Hematopoietic multipotent progenitor cell treated with erythropoietin and hydrocortisone succinate and interleukin-3 and kit ligand, for 17 days (in vitro differentiated cells): ENCODE measurements at regions not wholly inside any gene's neighbourhood (a gene's known extent, or its start where the extent isn't known, plus 50 kb on each side); places are given as distances from the start of the nearest gene placed in this dataset.

ENCODE experiments used
- DNase-seq: peaks from one replicate; pipeline ENCODE4 v3.0.0-alpha.2; 2015; ENCODE audit warnings: low spot score

DNA sequence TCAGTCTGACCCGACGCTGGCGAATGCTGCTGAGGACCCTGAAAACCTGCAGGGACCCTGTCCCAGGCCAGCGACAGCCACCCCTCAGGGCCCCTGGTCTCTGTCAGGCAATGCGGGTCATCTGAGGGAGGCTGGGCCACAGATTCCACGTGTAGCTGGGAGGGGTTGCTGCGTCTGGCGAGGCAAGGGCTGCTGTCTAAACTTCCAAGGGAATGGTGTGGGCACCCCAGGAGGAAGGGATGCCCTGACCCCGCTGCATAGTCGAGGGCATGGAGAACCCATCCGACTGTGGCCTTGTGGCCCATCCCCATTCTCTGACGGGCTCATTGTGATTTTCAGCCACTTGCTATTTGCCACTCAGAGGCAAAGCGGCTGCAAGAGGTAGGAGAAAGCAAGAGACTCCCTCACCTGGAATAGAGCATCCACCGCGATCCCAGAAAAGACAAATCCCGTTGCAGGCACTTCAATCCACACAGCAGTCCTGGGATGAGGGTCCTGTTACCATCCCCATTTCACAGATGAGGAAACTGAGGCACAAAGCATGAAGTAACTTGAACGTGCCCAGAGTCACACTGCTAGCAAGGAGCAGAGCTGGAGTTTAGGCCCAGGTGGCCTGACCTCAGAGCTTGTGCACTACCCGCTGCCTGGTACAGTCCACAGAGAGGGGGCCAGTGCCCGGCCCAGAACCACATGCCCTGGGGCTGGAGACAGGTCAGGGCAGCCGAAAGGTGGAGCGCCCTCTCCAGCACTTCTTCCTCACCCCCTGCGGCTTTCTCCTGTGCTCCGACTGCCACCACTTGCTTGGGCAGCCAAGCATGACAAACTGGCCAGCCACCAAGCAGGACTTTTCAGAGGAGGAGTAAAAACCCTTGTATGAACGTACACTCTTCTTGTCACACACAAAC lies 163.8 kb upstream of the KLF14 start:
- DNase-seq = no peak

DNA sequence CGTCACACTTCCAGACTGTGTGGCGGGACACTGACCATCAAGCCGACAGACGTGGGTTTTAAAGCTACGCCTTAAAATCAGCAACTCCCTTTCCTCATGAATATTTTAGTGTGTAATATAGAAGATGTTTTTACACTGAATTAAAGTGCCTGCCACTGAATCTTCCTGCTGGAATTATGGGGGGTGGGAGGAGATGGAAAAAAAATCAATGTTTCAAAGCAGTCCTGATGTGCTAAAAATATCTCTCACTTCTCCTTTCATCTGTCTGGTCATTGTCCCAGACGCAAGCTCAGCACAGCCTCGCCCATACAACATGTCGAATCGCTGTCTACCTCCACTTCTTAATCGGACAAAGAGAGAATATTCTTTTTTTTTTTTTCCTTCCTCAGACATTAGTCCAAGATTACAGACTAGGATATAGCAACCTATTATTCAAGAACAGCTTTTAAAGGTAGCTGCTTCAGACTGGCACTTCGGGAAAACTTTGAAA lies 165.1 kb upstream of the KLF14 start:
- DNase-seq = no peak

DNA sequence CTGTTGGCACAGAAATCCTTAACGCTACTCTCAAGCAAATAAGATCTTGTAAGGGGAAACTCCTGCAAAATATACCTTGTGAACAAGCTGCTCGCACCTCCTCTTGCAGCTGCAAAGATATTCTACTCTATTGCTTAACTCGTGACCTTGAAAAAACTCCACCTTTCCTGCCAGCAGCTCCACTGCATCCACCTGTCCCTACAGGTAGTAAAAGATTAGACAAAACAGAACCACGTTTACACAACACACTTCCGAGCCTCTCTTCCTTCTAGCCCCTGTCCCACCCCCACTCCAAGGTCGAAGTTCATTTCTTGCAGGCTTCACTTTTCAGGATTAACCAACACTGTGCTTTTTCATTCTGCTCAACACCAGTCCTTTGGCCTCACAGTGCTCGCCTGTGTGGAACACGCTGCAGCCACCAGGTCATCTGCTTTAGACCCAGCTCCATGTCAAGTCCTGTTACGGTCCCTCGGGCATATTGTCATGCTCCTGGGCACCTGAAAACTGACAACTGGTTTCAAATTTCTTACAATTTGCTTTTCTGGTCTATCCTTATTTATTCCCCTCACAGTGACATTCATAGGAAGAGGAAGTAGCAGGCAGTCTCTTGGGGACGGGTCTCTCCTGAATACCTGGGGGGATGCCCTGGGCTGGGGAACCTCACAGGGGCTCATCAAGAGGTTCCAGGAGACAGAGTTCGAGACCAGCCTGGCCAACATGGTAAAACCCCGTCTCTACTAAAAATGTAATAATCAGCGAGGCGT lies 165.8 kb upstream of the KLF14 start:
- no peak for DNase-seq

DNA sequence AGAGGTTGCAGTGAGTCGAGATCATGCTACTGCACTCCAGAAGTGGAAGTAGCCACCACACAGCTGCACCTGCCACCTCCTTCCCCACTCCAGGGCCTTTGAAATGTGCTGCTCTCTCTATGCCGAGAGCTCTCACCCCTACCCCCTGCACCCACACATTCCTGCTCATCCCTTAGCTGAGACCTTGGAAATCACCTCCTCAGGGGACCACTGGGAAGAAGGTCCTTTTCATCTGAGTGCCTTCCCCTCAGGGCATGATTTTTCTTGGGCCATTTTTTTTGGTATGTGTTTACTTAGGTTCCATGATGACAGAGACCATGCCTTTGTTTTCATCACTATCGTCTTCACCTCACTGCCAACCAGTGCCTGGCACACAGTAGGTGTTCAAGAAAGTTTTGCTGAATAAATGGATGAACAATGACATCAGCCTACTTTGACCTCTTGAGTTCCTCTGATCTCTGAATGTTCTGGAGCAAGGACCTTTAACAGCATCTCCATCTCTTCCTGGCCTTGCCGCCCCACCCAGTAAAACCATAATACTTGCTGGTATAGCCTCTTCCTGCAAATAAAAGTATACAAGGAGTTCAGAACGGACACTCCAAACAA lies 166.6 kb upstream of the KLF14 start:
- no peak for DNase-seq

DNA sequence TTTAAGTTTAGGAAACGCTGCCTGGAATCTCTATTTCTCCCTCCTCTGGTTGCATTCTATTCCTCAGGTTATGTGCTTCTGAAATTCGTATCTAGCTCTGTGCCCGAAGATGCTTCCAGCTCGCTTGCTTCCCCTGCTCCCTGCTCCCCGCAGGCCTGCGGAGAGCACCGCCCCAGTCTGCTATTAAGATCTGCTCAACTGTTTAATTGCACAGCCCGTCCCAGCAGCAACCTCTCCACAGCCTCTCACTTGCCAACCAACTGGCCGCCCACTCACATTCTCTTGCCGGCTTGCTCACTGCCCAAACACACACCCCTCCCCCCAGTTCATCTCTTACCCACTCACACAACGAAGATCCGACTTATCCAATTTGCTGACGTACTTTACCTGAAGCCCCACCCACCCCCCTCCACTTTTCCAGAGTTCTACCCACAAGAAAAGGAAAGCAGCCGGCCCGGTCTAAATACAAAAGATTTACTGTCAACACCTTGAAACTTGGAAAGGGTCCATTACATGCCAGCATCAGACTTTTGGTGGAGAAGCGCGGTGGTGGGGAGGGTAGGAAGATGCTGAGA lies 167.3 kb upstream of the KLF14 start:
- no peak for DNase-seq

DNA sequence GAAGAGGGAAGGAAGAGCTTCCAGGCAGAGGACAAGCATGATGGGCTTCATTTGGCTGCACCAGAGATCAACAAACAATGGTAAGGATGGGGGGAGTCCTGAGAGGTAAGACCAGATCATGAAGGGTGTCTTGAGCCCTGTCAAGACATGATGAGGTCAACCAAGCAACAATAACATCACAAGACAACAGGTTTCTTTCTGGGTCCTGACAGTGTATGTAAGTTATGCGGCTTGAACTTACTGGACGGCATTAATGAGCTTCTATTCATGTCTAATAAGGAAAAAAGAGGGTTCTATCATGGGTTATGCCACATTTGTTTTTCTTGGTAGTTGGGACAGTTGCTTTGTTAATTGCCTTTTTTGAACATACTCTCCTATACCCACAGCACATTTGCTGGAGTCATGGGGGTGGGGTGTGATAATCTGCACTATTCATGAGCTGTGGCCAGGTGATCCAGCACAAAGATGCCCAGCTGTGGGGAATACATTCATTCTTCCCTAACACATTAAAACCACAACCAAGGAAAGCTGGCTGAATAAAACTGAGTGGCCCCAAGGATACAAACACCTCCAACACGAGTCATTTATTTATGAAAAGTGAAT lies 168.8 kb upstream of the KLF14 start:
- no peak for DNase-seq

DNA sequence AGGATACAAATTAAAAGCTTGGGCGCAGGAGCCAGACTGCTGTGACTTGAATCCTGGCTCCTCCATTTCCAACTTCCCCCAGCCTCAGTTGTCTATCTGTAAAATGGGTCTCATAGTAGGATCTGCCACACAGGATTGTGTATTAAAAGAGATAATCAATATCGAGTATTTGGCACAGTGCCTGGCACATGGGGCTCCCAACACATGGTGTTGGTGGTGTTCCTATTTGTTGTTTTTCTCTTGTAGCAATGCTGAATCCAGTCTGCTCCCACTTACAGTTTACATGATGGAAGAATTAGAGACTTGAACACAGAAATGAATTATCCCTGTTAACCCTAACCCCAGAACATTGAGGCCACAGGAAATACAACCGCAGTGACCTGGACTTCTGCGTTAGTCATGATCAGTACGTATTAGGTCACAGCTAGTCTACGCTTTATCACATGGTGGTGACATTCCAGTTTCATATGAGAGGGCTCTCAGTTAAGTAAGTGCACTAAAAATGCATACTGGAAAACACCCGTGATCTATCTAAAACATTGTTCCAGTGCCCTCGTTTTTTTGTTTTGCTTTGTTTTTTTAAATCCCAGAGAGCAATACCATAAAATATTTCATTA lies 169.5 kb upstream of the KLF14 start:
- DNase-seq = no peak

DNA sequence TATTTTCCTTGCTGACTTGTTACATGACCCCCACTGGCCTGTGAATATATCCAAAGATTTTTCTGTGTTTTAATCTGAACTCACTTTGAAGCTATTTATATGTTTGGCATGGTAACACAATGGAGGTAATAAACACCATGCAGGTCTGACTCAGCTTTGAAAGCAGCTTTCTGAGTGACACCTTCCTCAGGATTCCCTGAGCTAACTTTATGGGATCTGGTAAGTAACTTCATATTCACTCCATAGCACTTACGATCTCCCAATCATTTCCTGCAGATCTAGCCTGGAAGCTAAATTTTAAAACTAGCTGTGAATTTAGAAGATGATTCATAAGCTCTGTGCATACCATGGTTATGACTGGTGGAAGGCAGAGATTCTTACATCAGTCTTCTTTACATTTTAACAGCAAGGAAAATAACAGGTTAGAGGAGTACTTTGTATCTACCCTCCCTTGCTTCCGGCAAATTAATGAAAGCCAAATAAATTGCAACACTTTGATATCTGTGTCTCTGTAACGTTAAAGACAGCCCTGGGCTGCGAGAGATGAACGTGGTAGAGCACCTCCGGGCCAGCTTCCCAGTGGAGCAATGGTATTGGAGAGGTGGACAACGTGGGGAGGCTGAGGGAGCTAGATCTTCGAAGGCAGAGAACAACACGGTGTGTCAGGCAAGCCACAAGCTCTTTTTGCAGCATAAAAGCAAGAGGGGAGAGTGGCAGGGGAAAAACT lies 170.2 kb upstream of the KLF14 start:
- no peak for DNase-seq

DNA sequence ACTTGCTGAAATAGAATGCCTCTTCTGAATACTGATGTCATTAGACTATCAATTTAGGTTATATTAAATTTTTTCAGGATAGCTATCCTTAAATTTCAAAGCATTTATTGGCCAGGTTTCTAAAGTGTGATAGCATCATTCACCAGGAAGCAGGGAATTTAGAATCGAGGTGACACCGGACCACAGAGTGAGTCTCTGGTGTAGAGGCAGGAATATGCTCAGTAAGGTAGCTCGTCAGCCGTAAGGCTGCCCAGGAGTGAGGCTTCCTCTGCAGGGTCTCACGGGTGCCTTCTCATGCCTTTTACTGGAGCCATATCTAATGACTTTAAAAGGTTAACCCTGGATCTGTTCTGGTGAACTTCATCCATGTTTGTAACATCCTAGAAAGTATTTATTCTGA lies 170.8 kb upstream of the KLF14 start:
- no peak for DNase-seq

DNA sequence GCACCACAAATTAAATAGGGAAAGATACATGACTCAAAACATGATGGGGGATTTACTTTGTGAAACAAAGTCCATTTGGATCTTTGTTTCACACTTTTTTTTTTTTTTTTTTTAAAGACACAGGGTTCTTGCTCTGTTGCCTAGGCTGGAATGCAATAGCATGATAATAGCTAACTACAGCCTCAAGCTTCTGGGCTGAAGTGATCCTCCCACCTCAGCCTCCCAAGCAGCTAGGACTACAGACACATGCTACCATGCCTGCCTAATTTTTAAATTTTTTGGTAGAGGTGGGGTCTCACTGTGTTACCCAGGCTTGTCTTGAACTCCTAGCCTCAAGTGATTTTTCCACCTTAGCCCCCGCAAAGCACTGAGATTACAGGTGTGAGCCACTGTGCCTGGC lies 172.6 kb upstream of the KLF14 start:
- no peak for DNase-seq

DNA sequence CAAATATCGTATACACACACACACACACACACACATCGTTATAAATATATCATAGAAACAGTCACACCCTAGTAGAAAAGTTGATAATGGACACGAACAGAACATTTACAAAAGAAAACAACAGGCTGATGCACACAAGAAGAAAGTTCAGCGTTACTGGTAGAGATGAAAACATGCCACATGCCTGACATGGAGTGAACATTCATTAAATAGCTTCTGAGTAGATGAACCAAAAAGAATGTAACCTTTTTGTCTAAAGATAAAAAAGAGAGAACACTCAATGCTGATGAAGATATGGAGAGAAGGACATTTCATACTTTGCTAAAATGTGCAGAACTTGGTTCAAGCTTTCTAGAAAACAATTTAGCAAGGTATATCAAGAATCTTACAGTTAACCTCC lies 173.4 kb upstream of the KLF14 start:
- no peak for DNase-seq

DNA sequence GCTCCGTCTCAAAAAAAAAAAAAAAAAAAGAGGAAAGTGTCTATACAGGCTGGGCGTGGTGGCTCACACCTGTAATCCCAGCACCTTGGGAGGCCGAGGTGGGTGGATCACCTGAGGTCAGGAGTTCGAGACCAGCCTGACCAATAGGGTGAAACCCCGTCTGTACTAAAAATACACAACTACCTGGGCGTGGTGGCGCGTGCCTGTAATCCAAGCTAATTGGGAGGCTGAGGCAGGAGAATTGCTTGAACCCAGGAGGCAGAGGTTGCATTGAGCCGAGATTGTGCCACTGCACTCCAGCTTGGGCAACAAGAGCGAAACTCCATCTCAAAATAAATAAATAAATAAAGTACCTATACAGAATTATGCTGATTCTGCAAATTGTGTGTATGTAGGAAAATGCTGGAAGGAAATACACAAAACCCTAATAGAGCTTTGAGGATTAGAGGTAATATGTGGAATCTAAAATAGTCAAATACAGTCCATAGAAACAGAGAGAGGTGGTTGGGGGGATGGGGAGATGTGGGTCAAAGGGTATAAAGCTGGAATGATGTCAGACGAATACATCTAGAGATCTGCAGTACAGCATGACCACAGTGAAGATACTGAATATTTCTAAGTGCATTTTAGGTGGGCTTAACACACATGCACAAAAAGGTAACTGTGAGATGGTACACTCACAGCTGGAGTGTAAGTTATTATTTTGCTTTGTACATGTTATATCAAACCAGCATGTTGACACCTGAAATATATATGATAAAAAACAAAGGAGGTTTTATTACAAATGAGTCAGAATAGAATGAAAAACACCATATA lies 174.5 kb upstream of the KLF14 start:
- no peak for DNase-seq

DNA sequence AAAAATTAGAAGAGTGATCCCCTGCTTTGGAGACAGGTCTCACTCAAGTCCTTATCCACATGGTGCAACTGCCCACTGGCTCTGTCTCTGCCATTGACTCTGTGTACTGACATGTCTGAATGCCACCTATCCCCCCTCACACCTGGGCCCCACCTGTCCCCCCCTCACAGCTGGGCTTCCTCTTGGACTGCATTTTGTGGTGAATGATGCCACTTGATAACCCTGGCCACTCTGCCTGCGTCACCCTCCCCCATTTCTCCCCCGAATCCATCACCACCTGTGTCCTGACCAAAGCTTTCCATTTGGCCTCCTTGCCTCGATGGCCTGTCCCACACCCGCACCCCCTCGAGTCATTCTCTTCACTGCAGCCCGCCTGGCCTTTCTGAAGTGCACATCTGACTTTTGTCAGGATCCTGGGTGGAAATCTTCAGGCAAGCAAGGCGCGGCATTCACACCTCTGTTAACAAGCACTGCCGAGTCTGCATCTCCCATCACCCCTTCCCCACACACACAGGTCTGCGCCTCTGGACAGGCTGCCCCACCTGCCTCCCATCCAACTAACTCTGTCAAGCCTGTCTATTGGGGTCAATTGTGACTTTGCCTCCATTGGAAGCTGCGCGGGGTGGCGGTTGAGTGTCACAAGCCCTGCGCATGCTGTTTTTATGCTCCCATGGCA lies 175.3 kb upstream of the KLF14 start:
- DNase-seq = no peak

DNA sequence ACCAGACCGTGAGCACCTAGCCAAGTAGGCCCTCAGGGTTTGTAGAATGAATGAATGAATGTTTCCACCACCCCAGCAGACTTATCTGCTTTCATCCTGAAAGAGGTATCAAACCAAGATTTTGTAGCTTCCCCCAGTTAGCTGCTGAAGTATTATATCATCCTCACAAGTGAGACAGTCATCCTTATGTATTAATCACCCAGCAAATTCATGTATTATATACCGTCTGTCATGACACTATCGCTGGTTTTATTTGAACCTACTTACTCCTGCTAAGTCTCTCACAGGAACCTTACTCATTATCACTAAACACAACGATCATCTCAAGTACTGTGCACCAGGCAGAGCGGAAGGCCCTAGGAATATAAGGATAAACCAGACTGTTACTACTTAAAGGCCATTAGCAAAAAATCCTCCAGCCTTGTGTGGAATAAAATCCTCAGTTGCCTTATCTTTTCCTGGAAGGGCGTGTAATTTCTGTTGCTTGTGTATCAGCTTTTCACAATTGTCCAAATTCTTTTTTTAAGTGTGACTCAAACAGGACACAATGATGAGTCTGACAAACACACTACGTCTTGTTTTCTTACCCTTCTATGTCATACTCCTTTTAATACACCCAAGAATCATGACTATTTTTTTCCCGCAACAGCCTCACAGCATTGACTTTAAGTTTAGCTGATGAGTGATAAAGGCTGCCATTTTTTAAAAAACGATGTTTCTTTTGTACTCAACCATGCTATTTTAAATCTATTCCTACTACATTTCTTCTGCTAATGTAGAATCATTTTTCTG lies 176.1 kb upstream of the KLF14 start:
- no peak for DNase-seq

DNA sequence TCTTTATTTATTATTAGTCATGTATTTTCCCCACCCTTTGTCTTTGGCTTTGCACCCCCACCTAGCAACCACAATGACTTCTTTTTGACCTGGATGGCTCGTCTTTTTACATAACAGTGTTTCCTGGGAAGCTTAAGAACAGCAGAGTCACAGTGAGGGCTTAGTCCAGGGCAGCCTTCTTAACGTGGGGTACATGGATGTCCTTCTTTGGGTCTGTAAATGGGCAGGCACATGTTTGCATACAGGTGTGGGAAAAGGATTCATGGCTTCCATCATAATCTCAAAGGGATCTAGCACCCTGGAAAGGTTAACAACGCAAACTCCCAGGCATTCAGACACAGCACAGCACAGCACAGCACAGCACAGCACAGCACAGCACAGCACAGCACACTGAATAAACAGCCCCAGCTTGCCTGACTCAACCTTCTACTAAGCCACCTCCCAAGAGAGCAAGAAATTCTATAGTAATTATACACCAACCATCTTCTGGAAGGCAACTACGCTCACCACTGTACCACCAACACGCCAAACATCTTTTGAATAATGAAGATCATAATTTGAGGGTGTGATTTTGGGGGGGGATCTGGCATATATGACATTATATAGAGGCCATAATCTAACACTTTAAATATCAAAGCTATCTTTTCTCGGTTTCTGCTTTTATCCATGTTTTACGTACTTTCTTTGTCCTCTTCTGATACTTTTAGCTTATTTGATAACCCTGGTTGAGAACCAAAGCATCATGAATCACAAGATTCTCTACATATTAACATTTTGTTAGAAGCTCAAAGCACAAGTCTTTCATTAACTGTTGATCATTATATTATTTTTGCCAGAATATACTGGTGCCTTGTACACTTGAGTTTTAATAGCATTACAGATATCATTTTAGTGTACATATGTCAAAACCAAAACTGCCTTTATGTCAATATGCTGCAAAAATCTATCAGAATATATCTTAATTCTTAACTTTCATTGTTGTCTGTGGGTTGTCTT lies 177.2 kb upstream of the KLF14 start:
- no peak for DNase-seq

DNA sequence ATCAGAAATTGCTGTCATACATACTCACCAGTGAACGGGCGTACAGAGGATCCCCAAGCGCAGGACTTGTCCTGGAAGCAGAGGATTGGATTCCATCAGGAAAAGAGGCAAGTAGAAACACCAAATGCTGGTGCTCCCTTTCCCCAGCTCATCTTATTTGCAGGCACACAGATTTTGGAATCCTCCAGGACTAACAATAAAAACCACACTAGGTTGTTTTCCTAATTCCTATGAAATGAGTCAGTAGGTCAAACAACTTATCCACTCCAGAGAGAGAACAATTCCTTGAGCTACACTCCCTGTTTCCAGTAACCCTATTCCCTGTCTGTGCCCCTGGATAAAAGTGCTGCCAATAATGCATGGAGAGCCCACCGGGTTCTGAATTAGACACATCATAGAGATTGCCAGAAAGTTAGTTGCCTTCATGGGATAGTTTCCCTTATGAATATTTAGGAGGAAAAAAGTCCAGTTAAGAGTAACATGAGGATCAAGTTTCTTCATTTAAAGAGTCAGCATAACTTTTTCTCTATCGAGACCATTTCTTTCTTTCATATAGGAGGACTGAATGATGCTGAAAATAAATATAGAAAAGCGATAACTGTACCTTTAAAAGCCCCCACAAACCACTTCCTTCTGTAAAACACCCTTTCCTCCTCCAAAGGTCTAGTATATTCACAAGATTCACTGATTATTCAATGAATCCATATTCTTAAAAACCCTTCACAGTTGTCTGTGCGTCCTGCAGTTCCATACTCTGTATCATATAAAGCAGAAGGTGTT lies 178.3 kb upstream of the KLF14 start:
- no peak for DNase-seq
